ENCODE measurements at regions not wholly inside any gene's neighbourhood (a gene's known extent, or its start where the extent isn't known, plus 50 kb on each side); places are given as distances from the start of the nearest gene placed in this dataset.

GRCh38 chr21:33988237-33989017 is 72.8 kb upstream of the ATP5PO start:
- Histone ChIP-seq H3K27ac (no peak overlapping the region), H3K79me2 (ENCODE audit: insufficient read depth, low read depth) (no peaks in the 10 kb centered on the region), H3K36me3 (ENCODE audit: insufficient read depth) (no peaks in the 10 kb centered on the region), H3K9ac (no peak overlapping the region), H3K4me3 (IDR thresholded peaks at IDR 0.05; ENCODE audit: insufficient read depth, low read depth, low read length) (no peak overlapping the region), H3K4me2 (no peak overlapping the region), H4K20me1 (ENCODE audit: insufficient read depth) (no peaks in the 10 kb centered on the region), H3K27me3 (ENCODE audit: insufficient read depth, low read depth) (no peaks in the 10 kb centered on the region), H3K4me1 (ENCODE audit: low read depth, poor library complexity, severe bottlenecking) (no peaks in the 10 kb centered on the region), H2AFZ (ENCODE audit: low read depth) (no peak overlapping the region)
- TF ChIP-seq CTCF (conservative IDR thresholded peaks at IDR 0.05; ENCODE audit: low read depth, low read length): no peak

DNA sequence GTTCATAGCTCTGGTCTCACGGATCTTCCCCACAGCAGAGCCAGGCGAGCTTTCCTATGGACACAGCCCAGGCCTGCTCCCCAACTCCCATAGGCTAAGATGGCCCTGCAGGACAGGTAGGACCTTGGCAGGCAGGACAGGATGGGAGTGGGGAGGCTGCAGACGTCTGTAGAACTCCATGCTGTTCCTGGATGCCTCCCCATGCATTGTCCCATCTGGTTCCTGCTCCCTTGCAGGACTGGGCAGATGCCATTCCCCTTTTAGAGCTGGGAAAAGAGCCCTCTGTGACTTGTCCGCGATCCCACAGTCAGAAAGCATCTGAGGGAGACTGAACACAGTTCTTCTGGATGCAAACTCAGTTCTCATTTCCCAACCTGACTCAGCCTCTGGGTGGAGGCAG is 71.9 kb upstream of the ATP5PO start:
- no peak overlapping the region for H3K4me2 ChIP-seq
- no peak for TF ChIP-seq CTCF (conservative IDR thresholded peaks at IDR 0.05; ENCODE audit: low read depth, low read length)
- no peaks in the 10 kb centered on the region for H3K4me1 ChIP-seq (ENCODE audit: low read depth, poor library complexity, severe bottlenecking)
- no peaks in the 10 kb centered on the region for H3K36me3 ChIP-seq (ENCODE audit: insufficient read depth)
- no peak overlapping the region for H3K4me3 ChIP-seq (IDR thresholded peaks at IDR 0.05; ENCODE audit: insufficient read depth, low read depth, low read length)
- H3K79me2 ChIP-seq (ENCODE audit: insufficient read depth, low read depth): no peaks in the 10 kb centered on the region
- no peak overlapping the region for H3K9ac ChIP-seq
- no peaks in the 10 kb centered on the region for H4K20me1 ChIP-seq (ENCODE audit: insufficient read depth)
- H3K27me3 ChIP-seq (ENCODE audit: insufficient read depth, low read depth): no peaks in the 10 kb centered on the region
- H3K27ac ChIP-seq: no peak overlapping the region
- no peak overlapping the region for H2AFZ ChIP-seq (ENCODE audit: low read depth)

GRCh38 chr21:33985117-33986050 is 69.8 kb upstream of the ATP5PO start:
- H4K20me1 ChIP-seq (ENCODE audit: insufficient read depth): no peaks in the 10 kb centered on the region
- no peak overlapping the region for H3K27ac ChIP-seq
- H3K4me3 ChIP-seq (IDR thresholded peaks at IDR 0.05; ENCODE audit: insufficient read depth, low read depth, low read length): no peak overlapping the region
- H3K36me3 ChIP-seq (ENCODE audit: insufficient read depth): no peaks in the 10 kb centered on the region
- no peaks in the 10 kb centered on the region for H3K27me3 ChIP-seq (ENCODE audit: insufficient read depth, low read depth)
- no peak for TF ChIP-seq CTCF (conservative IDR thresholded peaks at IDR 0.05; ENCODE audit: low read depth, low read length)
- H3K79me2 ChIP-seq (ENCODE audit: insufficient read depth, low read depth): no peaks in the 10 kb centered on the region
- no peak overlapping the region for H3K4me2 ChIP-seq
- H3K9ac ChIP-seq: no peak overlapping the region
- H3K4me1 ChIP-seq (ENCODE audit: low read depth, poor library complexity, severe bottlenecking): no peaks in the 10 kb centered on the region
- H2AFZ ChIP-seq (ENCODE audit: low read depth): no peak overlapping the region

GRCh38 chr21:33984021-33984481 is 68.4 kb upstream of the ATP5PO start:
- Histone ChIP-seq H3K36me3 (ENCODE audit: insufficient read depth) (no peaks in the 10 kb centered on the region), H4K20me1 (ENCODE audit: insufficient read depth) (no peaks in the 10 kb centered on the region), H3K9ac (no peak overlapping the region), H3K4me1 (ENCODE audit: low read depth, poor library complexity, severe bottlenecking) (no peaks in the 10 kb centered on the region), H3K27ac (no peak overlapping the region), H3K4me2 (no peak overlapping the region), H3K4me3 (IDR thresholded peaks at IDR 0.05; ENCODE audit: insufficient read depth, low read depth, low read length) (no peak overlapping the region), H3K27me3 (ENCODE audit: insufficient read depth, low read depth) (no peaks in the 10 kb centered on the region), H2AFZ (ENCODE audit: low read depth) (no peak overlapping the region), H3K79me2 (ENCODE audit: insufficient read depth, low read depth) (no peaks in the 10 kb centered on the region)
- TF ChIP-seq CTCF (conservative IDR thresholded peaks at IDR 0.05; ENCODE audit: low read depth, low read length): no peak

All from KMS-11 (cell line).